ENCODE measurements at regions not wholly inside any gene's neighbourhood (a gene's known extent, or its start where the extent isn't known, plus 50 kb on each side); places are given as distances from the start of the nearest gene placed in this dataset.
"Not testable (repeated sequence)": the region's sequence is repeated elsewhere in the genome, so short reads cannot be mapped to it uniquely, and the experiment has no call there.

DNA sequence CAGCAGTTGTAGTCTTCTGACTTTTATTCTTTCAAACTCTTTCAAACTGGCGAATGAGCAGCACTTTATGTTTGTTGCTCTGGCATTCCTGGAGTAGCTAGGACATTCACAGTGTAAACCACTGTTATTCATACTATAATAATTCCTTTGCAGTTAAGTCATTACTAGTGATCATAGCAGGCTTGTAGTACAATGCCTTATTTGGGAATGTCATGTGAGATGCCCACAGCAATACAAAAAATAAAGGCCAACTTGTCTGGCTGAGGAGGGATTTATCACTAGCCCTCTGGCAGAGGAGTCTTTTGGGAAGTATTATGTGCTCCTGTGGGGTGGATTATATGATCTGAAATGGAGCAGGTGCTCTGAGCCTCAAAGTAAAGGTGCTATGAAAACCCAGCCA, 197.2 kb downstream of the VGLL3 start:
- no peak for DNase-seq

DNA sequence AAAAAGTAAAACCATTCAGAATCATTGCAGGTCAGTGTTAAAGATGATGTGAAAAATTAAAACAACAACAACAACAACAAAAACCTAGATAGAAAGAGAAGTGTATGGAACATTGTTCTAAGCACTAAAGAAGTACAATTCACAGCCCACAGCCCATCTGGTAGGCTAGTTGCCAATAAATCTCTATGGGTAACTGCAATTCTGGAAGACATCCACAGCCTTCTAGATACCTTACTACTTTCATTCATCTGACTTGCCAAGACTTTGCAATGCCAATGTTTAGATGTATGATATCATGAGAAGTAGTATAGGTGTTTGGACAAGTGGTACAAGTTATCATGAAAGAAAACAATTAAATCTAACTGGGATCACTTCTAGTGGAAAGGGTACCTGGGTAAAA, 198.6 kb downstream of the VGLL3 start:
- no peak for DNase-seq

DNA sequence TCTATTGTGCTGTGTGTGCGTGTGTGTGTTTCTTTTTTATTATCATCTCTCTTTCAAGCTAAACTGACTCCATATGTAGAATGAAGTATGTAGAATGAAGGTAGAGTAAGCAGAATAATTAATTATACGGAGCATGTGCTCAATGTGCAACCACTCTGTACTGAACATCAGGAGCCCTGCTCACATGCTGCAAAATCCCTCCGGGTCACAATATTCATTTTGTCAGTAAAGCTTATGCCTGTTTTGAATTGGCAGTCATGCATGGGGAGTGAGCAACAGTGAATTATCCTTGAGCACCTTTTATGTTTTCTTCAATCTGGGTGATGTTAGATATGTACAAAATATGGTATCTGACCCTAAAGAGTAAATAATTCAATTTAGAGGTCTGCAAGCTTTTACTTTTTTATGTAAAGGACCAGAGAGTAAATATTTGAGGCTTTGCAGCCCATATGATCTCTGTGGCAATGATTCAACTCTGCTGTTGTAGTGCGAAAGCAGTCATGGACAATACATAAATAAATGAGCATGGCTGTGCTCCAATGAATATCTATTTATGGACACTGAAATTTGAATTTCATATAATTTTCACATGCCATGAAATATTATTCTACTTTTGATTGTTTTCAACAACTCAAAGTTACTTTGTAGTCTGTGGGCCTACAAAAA, 199.9 kb downstream of the VGLL3 start:
- no peak for DNase-seq

DNA sequence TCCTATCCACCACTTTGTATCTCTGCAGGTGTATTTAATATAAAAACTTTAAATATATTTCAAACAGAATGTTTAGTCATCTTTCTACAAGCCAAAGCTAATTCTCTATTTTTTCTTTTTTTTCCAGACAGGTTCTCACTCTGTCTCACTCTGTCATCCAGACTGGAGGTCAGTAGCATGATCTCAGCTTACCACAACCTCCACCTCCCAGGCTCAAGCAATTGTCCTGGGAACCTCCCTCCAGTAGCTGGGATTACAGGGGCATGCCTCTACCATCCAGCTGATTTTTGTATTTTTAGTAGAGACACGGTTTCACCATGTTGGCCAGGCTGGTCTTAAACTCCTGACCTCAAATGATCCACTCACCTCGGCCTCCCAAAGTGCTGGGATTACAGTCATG, 202.6 kb downstream of the VGLL3 start:
- no peak for DNase-seq

DNA sequence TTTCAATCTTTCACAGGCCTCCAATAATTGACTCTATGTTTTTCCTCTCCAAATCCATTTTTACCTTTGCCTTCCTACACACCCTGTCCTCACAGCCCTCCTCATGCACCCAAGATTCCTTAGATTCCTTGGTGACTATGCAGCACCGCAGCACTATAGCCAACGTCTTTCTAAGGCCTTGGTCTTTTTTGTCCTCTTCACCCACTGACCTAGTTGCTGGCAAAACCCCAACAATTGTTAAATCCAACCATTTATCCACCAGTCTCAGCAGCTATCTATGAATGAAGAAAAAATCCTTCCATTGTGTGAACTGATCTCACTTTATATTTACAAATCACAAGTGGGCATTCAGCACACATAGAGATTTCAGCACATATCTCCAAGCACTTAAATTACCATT, 203.9 kb downstream of the VGLL3 start:
- no peak for DNase-seq

DNA sequence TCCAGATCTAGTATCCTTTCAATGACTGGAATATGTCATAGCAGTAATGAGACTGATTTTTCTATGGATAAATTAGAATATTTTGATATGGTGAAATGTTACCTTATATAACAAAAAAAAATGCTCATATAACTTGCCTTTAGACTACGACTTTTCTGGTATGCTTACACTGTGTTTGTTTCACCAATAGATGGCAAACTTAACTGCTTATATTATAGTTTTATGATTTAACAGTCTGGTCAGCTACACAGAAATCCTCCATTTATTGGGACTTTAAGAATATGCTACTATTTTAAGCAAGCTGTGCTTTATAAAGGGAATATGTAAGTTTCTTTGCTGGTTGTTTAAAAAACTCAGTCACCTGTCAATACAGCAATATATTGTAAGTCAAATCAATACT, 205.6 kb downstream of the VGLL3 start:
- DNase-seq: no peak

DNA sequence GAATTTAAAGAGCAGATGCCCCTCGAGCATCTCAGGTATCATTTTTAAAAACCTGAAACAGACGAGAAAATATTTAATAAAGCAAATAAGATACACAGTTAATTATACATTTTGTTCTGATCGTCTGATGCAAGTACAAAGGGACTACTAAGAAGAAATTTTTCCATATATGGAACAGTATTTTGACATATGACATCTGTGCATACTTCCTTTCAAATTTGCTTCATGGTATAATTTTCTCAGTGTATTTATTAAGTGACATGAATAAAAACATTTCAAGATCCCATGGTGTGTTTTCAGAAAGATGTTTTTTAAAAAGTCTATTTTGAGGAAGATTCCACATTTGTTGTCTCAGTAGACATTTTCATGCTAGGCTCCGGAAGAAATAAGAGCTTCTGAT, 208.1 kb downstream of the VGLL3 start:
- DNase-seq: no peak

DNA sequence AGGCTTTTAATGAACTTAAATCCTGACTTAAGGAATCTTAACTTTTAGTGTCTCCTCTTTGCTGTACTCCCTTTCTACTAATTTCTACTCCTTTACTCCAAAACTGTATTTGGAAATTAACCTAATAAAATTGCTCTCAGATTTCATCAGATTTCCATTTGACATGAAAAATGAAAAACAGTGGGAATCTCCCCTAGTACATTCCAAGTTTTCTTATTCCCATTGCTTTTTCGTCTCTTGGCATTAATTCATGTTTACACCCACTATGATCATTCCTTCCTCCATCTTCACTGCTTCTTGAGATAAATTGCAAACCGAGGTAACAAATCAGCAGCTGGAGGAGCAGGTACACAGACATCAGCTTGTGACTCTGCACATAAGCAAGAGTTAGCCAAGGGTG, 208.7 kb downstream of the VGLL3 start:
- DNase-seq: no peak

DNA sequence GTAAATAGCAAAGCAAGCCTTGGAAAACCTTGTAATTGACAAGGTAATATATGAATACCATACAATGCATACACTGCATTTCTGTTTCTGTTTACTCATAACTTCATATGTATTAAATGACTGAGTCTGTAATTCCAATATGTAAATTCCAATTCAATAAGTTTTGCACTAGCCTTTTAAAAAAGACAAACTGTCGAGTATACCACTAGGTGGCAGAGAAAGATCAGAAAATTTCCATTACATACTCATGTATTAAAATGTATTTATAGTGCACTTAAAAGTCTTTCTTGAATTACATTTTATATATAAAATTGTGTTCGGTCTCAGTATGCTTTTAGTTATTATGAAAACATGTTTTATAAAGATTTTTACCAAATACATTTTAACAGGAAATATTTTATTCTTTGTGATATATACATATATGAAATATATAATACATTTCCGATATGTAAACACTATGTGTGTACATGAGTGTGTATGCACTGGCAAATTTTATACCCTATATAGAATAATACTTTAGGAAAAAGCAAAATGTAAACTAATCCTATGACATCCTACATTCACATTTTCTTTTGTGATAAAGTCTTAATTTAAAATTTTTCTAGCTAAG, 216.8 kb downstream of the VGLL3 start:
- no peak for DNase-seq

DNA sequence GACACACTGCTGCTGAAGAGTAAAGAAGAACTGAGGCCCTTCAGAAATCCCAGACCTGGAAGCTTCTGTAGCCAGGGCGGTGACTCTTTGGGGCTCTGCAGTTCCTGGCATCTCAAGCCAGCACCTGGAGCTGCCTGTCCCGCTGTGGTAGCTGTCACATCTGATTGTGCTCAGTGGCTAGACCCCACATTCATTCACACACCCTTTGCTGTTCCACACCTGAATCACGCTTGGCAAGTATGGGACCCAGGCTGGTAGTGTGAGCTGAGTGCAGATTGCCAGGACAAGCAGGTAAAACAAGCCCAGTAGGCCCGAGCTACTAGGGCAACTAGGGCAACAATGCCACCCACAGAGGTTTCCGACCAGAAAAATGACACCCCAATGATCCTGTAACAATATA, 218.2 kb downstream of the VGLL3 start:
- no peak for DNase-seq

DNA sequence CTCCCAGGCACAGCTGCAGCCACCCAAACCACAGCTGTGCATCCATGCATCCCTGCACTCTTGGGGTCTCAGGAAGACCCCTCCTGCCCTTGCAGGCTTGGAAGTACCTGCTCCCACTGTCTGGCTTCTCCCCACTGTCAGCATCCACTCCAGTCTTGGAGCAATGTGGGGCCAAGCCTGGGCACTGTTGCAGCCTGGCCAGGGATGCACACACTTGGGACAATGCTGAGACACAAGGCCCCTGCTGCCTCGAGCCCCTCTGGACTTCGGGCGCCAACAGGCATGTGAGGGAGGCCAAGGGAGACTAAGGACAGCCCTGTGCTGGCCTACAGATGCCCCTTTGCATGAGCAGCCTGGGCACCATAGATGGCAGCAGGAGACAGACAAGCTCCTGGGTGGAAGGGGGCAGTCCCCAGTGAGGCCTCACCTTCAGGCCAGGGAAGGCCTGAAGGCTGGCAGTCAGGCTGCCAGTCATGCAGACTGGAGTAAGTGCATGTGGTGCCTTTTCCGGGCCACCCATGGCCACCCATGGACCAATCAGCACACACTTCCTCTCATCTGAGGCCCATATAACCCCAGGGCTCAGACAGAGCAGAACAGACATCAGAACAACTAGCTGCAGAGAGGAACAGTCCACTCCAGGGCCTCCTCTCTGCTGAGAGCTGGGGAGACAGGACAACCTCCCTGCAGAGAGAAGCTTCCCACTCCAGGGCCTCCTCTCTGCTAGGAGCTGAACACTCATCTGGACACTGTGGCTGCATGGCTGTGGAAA, 219.0 kb downstream of the VGLL3 start:
- no peak for DNase-seq

DNA sequence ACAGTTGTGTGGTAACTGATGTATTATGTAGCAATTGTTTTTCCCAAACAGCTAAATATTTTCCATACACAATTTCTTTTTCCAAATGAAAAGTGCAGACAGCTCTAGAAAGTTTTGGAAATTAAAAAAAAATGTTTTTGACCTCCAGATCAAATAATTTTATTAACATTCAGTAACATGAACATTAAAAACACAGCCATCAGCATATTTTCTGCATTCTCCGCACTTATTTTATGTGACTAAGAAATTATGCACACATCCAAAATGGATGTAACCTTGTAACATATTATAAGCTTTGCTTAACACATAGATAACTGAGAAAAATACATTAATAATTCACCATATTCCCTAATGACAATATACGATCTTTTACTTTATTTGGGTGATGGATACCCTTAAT, 224.6 kb downstream of the VGLL3 start:
- no peak for DNase-seq

DNA sequence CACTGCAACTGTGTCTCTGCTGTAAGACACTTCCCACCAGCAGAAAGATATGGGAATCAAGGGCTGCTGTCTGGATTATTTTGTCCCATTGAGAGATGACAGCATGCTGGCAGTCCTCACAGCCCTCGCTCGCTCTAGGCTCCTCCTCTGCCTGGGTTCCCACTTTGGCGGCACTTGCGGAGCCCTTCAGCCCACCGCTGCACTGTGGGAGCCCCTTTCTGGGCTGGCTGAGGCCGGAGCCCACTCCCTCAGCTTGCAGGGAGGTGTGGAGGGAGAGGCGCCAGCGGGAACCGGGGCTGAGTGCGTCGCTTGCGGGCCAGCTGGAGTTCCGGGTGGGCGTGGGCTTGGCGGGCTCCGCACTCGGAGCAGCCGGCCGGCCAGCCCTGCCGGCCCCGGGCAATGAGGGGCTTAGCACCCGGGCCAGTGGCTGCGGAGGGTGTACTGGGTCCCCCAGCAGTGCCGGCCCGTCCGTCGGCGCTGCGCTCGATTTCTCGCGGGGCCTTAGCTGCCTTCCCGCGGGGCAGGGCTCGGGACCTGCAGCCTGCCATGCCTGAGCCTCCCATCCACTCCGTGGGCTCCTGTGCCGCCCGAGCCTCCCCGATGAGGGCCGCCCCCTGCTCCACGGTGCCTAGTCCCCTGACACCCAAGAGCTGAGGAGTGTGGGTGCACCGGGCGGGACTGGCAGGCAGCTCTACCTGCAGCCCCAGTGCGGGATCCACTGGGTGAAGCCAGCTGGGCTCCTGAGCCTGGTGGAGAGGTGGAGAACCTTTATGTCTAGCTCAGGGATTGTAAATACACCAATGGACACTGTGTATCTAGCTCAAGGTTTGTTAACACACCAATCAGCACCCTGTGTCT, 233.4 kb downstream of the VGLL3 start:
- DNase-seq: not testable (repeated sequence)

DNA sequence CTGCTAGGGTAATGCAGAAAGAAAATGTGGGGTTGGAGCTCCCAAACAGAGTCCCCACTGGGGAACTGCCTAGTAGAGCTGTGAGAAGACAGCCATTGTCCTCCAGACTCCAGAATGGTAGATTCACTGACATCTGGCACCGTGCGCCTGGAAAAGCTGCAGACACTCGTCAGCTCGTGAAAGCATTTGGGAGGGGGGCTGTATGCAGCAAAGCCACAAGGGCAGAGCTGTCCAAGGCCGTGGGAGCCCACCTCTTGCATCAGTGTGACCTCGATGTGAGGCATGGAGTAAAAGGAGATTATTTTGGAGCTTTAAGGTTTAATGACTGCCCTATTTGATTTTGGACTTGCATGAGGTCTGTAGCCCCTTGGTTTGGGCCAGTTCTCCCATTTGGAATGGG, 242.9 kb downstream of the VGLL3 start:
- no peak for DNase-seq

DNA sequence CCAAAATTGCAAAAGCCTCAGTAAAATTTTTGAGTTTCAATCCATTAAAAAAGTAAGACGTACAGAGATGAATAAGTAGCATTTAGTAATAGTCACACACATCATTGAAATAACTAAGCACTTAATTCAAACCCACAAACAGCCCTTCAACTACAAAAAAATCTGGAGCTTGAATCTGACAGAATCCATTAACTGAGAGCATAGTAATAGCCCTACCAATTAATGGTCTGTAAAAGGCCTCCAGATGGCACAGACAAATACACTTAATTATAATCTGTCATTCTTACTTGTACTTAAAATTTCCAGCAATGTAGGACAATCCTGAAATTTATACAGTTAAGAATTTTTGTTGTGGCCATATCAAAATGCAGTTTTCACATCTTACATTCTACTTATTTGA, 246.9 kb downstream of the VGLL3 start:
- DNase-seq: no peak

DNA sequence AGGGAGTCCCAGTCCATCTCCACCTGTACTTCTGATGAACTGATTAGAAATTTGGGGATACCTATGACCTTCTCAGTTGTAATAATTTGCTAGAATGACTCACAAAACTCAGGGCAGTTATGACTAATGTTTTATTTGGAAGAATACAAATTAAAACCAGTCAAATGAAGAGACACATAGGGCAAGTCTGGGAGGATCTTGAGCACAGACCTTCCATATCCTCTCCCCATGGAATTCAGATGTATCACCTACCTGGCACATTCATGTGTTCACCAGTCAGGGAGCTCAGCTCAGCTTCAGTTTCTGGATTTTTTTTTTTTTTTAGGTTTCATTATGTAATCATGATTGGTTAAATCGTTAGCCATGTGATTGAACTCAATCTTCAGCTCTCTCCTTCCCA, 247.7 kb downstream of the VGLL3 start:
- DNase-seq: no peak

DNA sequence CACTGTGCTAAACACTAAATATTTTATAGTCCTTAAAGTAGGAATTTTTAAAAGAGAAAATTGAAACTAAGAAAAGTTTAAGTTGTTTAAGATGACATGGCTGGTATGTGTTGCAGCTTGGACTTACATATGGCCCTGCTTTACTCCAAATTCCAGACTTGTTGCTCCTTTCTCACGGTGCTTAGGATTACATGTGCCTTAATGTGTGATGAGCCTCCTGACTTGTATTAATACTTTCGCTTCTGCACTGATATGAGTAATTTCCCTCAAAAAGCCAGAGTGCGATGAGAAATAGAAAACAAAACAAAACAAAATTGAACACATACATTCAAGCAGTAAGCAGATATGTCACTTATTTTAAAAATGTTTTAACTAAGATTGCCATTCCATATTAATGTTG, 250.2 kb downstream of the VGLL3 start:
- no peak for DNase-seq

DNA sequence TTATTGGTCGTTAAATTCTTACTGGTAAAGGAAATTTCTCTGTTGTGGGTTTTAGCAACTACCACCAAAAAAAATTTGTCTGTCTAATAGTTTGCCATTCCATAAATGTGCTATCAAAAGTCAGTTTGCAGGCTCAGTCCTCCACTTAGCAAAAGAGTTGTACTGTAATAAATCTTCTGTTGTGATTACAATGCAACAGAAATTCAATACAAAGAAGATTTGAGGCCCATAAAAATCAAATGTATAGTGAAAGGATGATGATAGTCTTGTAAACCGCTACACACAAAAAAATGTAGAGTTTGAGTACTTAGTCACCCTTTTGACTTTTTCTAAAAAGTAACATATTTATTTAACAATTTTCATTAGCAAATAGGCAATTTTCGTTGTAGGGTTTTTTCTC, 251.7 kb downstream of the VGLL3 start:
- no peak for DNase-seq

DNA sequence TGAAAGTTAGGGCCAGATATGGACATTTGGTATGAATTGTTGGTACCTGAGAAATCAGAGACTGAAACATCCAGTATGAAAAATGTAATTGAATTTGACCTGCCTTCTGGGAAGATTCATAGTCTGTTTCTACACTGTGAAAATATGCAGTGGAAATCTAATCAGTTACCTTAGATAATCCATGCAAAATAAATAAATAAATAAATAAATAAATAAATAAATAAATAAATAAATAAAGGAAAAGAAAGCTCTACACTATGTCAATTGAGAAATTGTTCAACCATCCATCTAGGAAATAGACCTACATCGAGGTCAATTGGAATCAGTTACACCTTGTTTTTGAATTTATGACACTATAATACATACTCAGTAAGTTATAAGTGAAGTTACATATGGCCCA, 252.3 kb downstream of the VGLL3 start:
- DNase-seq: no peak

DNA sequence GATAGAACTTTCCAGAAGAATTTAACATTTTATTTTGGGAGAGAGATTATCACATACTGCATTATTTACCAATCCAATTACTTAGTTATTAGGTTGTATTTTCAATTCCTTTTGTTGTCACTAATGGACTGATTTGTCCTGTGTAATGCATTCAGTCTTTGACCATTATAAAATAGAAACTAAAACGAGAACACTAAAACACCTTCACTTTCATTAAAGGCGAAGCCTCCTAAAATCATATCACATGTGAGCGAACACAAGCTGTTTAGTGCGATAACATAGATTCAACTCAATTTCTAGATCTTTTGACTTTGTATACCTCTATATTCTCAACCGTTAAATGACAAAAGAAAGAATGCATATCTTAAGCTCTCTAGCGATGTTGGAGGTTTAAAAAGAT, 253.4 kb downstream of the VGLL3 start:
- no peak for DNase-seq

DNA sequence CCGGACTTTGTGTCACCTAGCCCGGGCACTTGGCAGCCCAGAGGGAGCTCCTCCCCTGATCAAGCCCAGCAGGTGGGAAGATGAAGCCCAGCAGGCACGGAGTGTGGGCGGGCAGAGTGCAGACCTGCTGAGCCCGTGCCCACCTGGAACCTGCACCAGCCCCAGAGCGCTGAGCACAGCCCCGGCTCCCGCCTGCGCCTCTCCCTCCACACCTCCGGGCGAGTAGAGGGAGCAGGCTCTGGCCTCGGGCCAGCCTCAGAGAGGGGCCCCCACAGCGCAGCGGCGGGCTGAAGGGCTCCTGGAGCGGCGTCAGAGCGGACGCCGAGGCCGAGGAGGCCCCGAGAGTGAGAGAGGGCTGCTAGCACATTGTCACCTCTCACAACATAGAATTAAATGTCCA, 257.7 kb downstream of the VGLL3 start:
- no peak for DNase-seq

DNA sequence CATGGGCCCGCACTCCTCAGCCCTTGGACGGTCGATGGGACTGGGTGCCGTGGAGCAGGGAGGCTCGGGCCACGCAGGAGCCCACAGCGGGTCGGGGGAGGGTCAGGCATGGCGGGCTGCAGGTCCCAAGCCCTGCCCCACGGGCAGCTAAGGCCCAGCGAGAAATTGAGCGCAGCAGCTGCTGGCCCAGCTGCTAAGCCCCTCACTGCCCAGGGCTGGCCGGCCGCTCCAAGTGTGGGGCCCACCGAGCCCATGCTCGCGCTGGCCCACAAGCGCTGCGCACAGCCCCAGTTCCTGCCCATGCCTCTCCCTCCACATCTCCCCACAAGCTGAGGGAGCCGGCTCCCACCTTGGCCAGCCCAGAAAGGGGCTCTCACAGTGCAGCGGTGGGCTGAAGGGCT, 259.4 kb downstream of the VGLL3 start:
- DNase-seq: peak; percentile 8

DNA sequence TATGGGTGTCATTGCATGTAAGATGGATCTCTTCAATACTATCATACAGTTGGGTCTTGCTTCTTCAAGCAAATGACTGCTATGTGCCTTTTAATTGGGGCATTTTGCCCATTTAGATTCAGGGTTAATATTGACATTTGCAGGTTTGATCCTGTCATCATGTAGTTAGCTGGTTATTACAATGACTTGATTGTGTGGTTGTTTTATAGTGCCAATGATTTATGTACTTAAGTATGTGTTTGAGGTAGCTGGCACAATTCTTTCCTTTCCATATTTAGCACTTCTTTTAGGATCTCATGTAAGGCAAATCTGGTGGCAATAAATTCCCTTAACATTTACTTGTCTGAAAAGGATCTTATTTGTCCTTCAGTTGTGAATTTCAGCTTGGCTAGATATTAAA, 267.5 kb downstream of the VGLL3 start:
- no peak for DNase-seq
